ENCODE measurements at regions not wholly inside any gene's neighbourhood (a gene's known extent, or its start where the extent isn't known, plus 50 kb on each side); places are given as distances from the start of the nearest gene placed in this dataset.

- no peak for TF ChIP-seq CTCF (IDR thresholded peaks at IDR 0.05)
- TF ChIP-seq EZH2 (IDR thresholded peaks at IDR 0.05; ENCODE audit: borderline replicate concordance, insufficient read depth, low read depth, low read length, poor library complexity, severe bottlenecking): no peak
These were observed 348.4 kb downstream of the SOX4 start for GRCh38 chr6:21941926-21942325.

Measured in B cell (primary cell).